Mesenchymal stem cell (in vitro differentiated cells and primary cell): ENCODE measurements at regions not wholly inside any gene's neighbourhood (a gene's known extent, or its start where the extent isn't known, plus 50 kb on each side); places are given as distances from the start of the nearest gene placed in this dataset.
A peak's percentile ranks its signal among the peaks of the same experiment; 100 is the strongest.

Source experiments
- DNase-seq: peaks from one replicate; pipeline ENCODE4 v3.0.0-alpha.2; 2013
- H2AFZ ChIP-seq: one replicate; pipeline ENCODE4 v1.6.1; 2013; ENCODE audit warnings: low read depth, mild to moderate bottlenecking, control low read depth, inconsistent platforms, low read length, moderate library complexity
- H2AK5ac ChIP-seq: 2 replicates; pipeline ENCODE4 v1.6.1; 2013; ENCODE audit warnings: low read length, moderate library complexity, mild to moderate bottlenecking, inconsistent platforms; ENCODE audit not compliant: severe bottlenecking
- H2BK120ac ChIP-seq: one replicate; pipeline ENCODE4 v1.6.1; 2013; ENCODE audit warnings: low read depth, mild to moderate bottlenecking, inconsistent platforms, low read length, moderate library complexity
- H2BK12ac ChIP-seq, 2 experiments: one replicate each; pipeline ENCODE4 v1.6.1; 2013; ENCODE audit warnings: inconsistent platforms in 2 of 2, low read length in 2 of 2, mild to moderate bottlenecking in 2 of 2, moderate library complexity in 2 of 2, control low read depth in 1 of 2
- H2BK15ac ChIP-seq: one replicate; pipeline ENCODE4 v1.6.1; 2013; ENCODE audit warnings: mild to moderate bottlenecking, low read depth, inconsistent platforms; ENCODE audit not compliant: poor library complexity, severe bottlenecking
- H2BK5ac ChIP-seq: 2 replicates; pipeline ENCODE4 v1.6.1; 2013; ENCODE audit warnings: low read depth, mild to moderate bottlenecking, low read length, control low read depth, inconsistent platforms; ENCODE audit not compliant: poor library complexity, severe bottlenecking
- H3K14ac ChIP-seq, 2 experiments: one replicate each; pipeline ENCODE4 v1.6.1; 2013; ENCODE audit warnings: inconsistent platforms in 2 of 2, low read length in 2 of 2, control low read depth in 1 of 2, mild to moderate bottlenecking in 1 of 2, moderate library complexity in 1 of 2
- H3K18ac ChIP-seq, 2 experiments: one replicate each; pipeline ENCODE4 v1.6.1; 2013; ENCODE audit warnings: inconsistent platforms in 2 of 2, low read length in 2 of 2, control low read depth in 1 of 2, low read depth in 1 of 2, mild to moderate bottlenecking in 1 of 2
- H3K23ac ChIP-seq, 2 experiments: one replicate each; pipeline ENCODE4 v1.6.1; 2013; ENCODE audit warnings: inconsistent platforms in 2 of 2, low read length in 2 of 2, mild to moderate bottlenecking in 2 of 2, moderate library complexity in 2 of 2, control low read depth in 1 of 2
- H3K27ac ChIP-seq: 2 replicates; pipeline ENCODE4 v1.5.1; 2013; ENCODE audit warnings: mild to moderate bottlenecking, moderate library complexity, low read length, control low read depth, inconsistent platforms; ENCODE audit not compliant: poor library complexity, severe bottlenecking
- H3K27me3 ChIP-seq, 2 experiments: 2 replicates each; pipeline versions ENCODE4 v1.6.1 to v1.7.0; 2013; ENCODE audit warnings: low read length in 2 of 2, mild to moderate bottlenecking in 2 of 2, moderate library complexity in 2 of 2, control low read depth in 1 of 2, inconsistent platforms in 1 of 2; ENCODE audit not compliant: control insufficient read depth in 1 of 2, insufficient read depth in 1 of 2
- H3K36me3 ChIP-seq, 2 experiments: 2 replicates each; pipeline versions ENCODE4 v1.6.1 to v1.7.0; 2013; ENCODE audit warnings: low read length in 2 of 2, control low read depth in 1 of 2, inconsistent platforms in 1 of 2, low read depth in 1 of 2, mild to moderate bottlenecking in 1 of 2; ENCODE audit not compliant: insufficient read depth in 2 of 2, control insufficient read depth in 1 of 2
- H3K4ac ChIP-seq, 2 experiments: one replicate each; pipeline ENCODE4 v1.6.1; 2013; ENCODE audit warnings: inconsistent platforms in 2 of 2, low read length in 2 of 2, mild to moderate bottlenecking in 2 of 2, moderate library complexity in 2 of 2, control low read depth in 1 of 2, low read depth in 1 of 2
- H3K4me1 ChIP-seq: 2 replicates; pipeline ENCODE4 v1.6.1; 2013; ENCODE audit warnings: low read depth, low read length, control low read depth; ENCODE audit not compliant: control insufficient read depth, insufficient read depth
- H3K4me2 ChIP-seq: 2 replicates; pipeline ENCODE4 v1.6.1; 2013; ENCODE audit warnings: low read length, mild to moderate bottlenecking, inconsistent platforms; ENCODE audit not compliant: poor library complexity, severe bottlenecking
- H3K4me3 ChIP-seq, 2 experiments: 2 replicates each; pipeline versions ENCODE4 v1.5.1 to v1.7.0; 2013; ENCODE audit warnings: low read length in 2 of 2, mild to moderate bottlenecking in 2 of 2, control low read depth in 1 of 2, low read depth in 1 of 2; ENCODE audit not compliant: insufficient read depth in 1 of 2
- H3K79me1 ChIP-seq: replicated peaks from 2 replicates; pipeline ENCODE4 v1.6.1; 2013; ENCODE audit warnings: mild to moderate bottlenecking, control low read depth, low read length, inconsistent platforms; ENCODE audit not compliant: poor library complexity, severe bottlenecking
- H3K9ac ChIP-seq: 2 replicates; pipeline ENCODE4 v1.7.0; 2013; ENCODE audit warnings: mild to moderate bottlenecking, low read length, moderate library complexity
- H3K9me3 ChIP-seq: 2 replicates; pipeline ENCODE4 v1.7.0; 2013; ENCODE audit warnings: mild to moderate bottlenecking, low read length; ENCODE audit not compliant: control insufficient read depth
- H4K8ac ChIP-seq: one replicate; pipeline ENCODE4 v1.6.1; 2013; ENCODE audit warnings: inconsistent platforms, mild to moderate bottlenecking, low read length, moderate library complexity
- H4K91ac ChIP-seq: one replicate; pipeline ENCODE4 v1.6.1; 2013; ENCODE audit warnings: mild to moderate bottlenecking, low read length, inconsistent platforms
- WGBS: methylation state at CpG from one replicate; pipeline ENCODE4 v1.1.7; 2013; ENCODE audit warnings: mixed read lengths; 5-methylcytosine and 5-hydroxymethylcytosine counted together

DNA sequence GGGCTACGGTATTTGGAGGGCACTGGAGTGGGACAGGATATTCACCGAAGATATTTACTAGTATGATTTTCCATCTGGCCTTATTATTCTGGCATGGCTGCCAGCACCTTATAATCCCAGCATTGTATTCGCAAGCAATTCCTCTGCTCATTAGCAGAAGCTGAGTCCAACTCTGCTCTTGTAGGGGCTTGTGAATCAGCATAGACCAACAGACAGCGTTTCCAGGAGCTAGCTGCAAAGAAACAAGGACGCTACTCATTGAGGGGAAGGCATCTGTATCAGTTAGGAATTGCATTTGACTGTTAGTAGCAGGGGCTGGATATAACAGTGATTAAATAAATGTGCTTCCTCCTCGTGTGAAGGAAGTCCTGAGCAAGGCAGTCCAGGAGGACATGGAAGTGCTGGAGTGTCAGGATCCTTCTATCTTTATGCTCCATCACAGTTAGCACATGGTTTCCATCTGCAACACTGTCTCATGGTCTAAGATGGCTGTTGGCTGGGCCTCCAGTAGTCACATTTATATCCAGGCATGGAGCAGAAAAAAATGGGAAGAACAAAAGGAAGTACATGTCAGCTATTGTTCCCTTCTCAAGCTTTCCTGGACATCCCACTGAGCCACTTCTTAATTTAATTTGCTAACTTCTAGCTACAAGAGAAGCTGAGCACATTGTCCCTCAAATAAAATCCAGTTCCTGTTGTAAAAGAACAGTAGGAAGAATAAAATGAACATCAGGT lies 214.1 kb downstream of the C1D start:
- H3K9me3 ChIP-seq = no peaks in the 10 kb centered on the region
- no peak overlapping the region for H3K9ac ChIP-seq
- 93% methylated on average over 6 of the region's 6 CpGs for WGBS
- H2BK15ac ChIP-seq = no peak overlapping the region
- no peak overlapping the region for H2BK120ac ChIP-seq
- no peaks in the 10 kb centered on the region for H3K27me3 ChIP-seq
- no peak overlapping the region for H2AFZ ChIP-seq
- no peak overlapping the region for H2AK5ac ChIP-seq
- H3K18ac ChIP-seq = peak overlapping the region in 1 of 2 experiments; percentile 73
- no peak overlapping the region for H3K27ac ChIP-seq
- peaks cover 5% of the 10 kb centered on the region for H3K4me1 ChIP-seq
- DNase-seq = no peak
- no peak overlapping the region for H3K4me3 ChIP-seq
- H3K14ac ChIP-seq = no peak overlapping the region
- no peak overlapping the region for H3K23ac ChIP-seq
- H3K79me1 ChIP-seq = no peaks in the 10 kb centered on the region
- H4K8ac ChIP-seq = peak overlapping the region; percentile 35
- H2BK12ac ChIP-seq = peak overlapping the region in 1 of 2 experiments; percentile 18
- peak overlapping the region in 1 of 2 experiments; percentile 17 for H3K4ac ChIP-seq
- no peaks in the 10 kb centered on the region for H3K36me3 ChIP-seq
- no peak overlapping the region for H3K4me2 ChIP-seq
- H4K91ac ChIP-seq = no peak overlapping the region
- H2BK5ac ChIP-seq = no peak overlapping the region

DNA sequence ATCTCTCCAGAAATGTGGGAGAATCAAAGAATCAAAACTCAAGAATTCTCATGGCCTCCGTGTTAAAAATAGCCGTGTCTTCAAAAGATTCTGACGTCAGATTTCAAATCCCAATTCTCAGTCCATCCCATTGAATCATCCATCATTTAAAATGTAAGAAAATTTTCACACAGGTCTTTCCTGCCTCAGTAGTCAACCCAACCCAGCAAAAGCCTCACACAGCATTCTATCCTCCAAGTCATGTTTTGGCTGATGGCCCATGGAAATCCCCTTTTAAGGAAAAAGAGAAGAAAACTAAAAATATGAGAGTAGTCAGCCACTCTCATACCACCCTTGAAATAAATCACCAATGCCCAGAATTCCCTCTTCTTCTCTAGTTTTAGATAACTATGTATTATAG lies 211.8 kb downstream of the C1D start:
- Histone ChIP-seq H3K9ac (no peak overlapping the region), H2AK5ac (no peak overlapping the region), H3K27ac (no peak overlapping the region), H2BK12ac (no peak overlapping the region), H4K8ac (no peak overlapping the region), H4K91ac (no peak overlapping the region), H3K9me3 (no peaks in the 10 kb centered on the region), H3K79me1 (no peaks in the 10 kb centered on the region), H3K4me1 (no peaks in the 10 kb centered on the region), H2AFZ (no peak overlapping the region), H3K4me3 (no peak overlapping the region), H3K27me3 (no peaks in the 10 kb centered on the region), H3K23ac (no peak overlapping the region), H2BK15ac (no peak overlapping the region), H3K4ac (no peak overlapping the region), H3K4me2 (no peak overlapping the region), H2BK120ac (no peak overlapping the region), H2BK5ac (no peak overlapping the region), H3K36me3 (no peaks in the 10 kb centered on the region), H3K14ac (no peak overlapping the region), H3K18ac (no peak overlapping the region)
- DNase-seq = no peak
- WGBS = 97% methylated on average over 3 of the region's 3 CpGs

DNA sequence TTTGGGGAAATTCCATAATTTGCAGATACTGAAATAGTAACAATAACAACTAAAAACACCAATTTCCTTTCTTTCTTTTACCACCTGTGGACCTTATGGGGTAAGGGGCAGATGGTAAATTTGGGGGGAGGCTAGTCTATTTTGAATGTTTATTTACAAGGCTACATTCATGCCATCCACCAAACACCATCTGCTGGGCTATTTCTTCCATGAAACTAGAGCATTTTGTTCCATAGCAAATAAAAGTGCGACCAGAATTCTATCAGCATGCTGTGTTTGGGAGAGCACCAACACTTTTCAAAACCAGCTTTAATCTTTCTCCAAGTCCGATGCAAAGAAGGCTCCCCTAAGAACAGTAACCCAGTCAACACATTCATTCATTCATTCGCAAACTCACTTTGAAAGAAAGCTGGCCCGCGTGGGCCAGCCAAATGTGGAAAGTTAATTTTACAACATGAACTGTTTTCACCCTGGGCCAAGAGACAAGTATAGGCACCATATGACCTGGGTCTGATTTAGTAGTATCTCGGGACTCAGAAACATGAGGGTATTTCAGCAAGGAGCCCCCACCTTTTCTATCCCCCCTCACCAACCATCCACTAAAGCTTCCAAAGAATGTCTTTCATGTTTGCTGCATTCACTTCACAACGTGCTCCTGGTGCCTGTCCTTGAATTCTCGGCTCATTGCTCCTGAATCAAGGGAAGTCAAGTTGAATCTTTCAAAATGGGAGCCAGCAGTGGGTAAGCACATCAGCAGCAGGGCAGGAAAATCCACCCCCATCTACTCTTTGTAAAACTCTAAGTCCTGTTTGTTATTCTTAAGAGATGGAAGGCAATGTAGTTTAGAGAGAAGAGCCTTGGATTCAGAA lies 210.6 kb downstream of the C1D start:
- no peak overlapping the region for H2BK120ac ChIP-seq
- H2BK15ac ChIP-seq = no peak overlapping the region
- no peak overlapping the region for H3K4me3 ChIP-seq
- no peaks in the 10 kb centered on the region for H3K79me1 ChIP-seq
- no peaks in the 10 kb centered on the region for H3K9me3 ChIP-seq
- no peak overlapping the region for H2BK5ac ChIP-seq
- no peaks in the 10 kb centered on the region for H3K4me1 ChIP-seq
- no peak overlapping the region for H3K14ac ChIP-seq
- H4K91ac ChIP-seq = no peak overlapping the region
- DNase-seq = no peak
- H2BK12ac ChIP-seq = no peak overlapping the region
- no peak overlapping the region for H3K27ac ChIP-seq
- H2AK5ac ChIP-seq = no peak overlapping the region
- H2AFZ ChIP-seq = peak overlapping the region; percentile 33
- H3K36me3 ChIP-seq = no peaks in the 10 kb centered on the region
- WGBS = 83% methylated on average over 8 of the region's 8 CpGs
- H3K4ac ChIP-seq = no peak overlapping the region
- no peak overlapping the region for H3K23ac ChIP-seq
- H3K27me3 ChIP-seq = peaks cover 0 to 4% of the 10 kb centered on the region in 2 experiments
- H4K8ac ChIP-seq = no peak overlapping the region
- H3K18ac ChIP-seq = no peak overlapping the region
- H3K4me2 ChIP-seq = no peak overlapping the region
- no peak overlapping the region for H3K9ac ChIP-seq

DNA sequence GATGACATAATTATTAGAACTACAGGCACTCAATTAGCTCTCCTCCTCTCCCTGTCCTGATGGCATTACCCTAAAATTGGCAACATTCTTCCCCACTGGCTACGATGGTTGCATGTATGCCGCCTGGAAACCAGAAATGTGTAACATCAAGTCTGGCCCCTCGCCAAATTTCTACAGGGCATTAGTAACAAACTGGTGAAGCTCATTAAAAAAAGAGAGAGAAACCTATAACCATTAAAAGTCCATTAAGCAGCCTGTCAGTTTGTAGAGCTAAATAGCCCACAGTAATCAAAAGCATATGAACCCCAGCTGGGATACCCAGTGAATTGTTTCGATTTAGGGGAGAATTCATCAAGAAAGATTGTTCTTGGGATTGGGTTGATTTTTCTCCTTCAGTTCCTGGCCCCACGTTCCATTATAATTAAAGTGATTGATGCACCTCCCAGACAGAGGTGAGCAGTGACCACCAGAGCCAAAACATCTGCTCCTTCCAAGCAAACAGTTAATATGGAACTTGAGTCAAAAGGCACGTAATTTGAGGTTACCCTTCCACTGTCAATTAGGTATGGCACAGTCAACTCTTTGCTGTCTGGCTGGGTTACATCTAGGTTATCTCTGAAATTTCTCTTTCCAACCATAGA lies 208.6 kb downstream of the C1D start:
- DNase-seq = no peak
- Histone ChIP-seq H3K4ac (no peak overlapping the region), H3K79me1 (no peaks in the 10 kb centered on the region), H2AFZ (no peak overlapping the region), H3K27me3 (peaks cover 0 to 5% of the 10 kb centered on the region in 2 experiments), H3K9ac (no peak overlapping the region), H2BK120ac (no peak overlapping the region), H3K23ac (no peak overlapping the region), H3K14ac (no peak overlapping the region), H2BK12ac (no peak overlapping the region), H3K27ac (no peak overlapping the region), H3K36me3 (no peaks in the 10 kb centered on the region), H2AK5ac (no peak overlapping the region), H3K4me2 (no peak overlapping the region), H2BK5ac (no peak overlapping the region), H2BK15ac (no peak overlapping the region), H3K4me3 (no peak overlapping the region), H4K91ac (no peak overlapping the region), H3K4me1 (no peaks in the 10 kb centered on the region), H3K18ac (no peak overlapping the region), H4K8ac (no peak overlapping the region), H3K9me3 (no peaks in the 10 kb centered on the region)
- WGBS = 95% methylated on average over 6 of the region's 6 CpGs
